GM19463 (cell line): ENCODE measurements at regions not wholly inside any gene's neighbourhood (a gene's known extent, or its start where the extent isn't known, plus 50 kb on each side); places are given as distances from the start of the nearest gene placed in this dataset.

Source experiments
- ATAC-seq: cut with Tn5 transposase; IDR thresholded peaks from one replicate; pipeline ENCODE4 v1.9.1; 2021; ENCODE audit warnings: mild to moderate bottlenecking, moderate library complexity; ENCODE audit not compliant: unreplicated experiment

DNA sequence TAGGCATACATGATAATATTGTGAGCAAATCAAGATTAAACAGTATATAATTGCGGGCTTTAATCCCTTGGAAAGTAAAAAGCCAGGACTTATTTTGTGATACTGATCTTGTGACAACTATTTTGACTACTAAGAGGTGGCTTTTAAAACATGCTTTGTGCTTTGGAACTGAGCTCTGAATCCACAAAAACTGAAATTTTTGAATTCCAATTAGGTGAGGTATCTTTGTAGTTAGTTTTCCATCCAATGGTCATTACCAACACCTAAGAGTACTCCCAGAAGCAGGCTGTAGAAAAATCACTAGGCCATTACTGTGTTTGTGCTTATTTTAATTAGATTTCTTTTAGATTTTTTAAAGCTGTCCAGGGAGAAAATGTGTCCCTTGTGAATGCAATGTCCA, 559.5 kb upstream of the WWC1 start:
- no peak for ATAC-seq

DNA sequence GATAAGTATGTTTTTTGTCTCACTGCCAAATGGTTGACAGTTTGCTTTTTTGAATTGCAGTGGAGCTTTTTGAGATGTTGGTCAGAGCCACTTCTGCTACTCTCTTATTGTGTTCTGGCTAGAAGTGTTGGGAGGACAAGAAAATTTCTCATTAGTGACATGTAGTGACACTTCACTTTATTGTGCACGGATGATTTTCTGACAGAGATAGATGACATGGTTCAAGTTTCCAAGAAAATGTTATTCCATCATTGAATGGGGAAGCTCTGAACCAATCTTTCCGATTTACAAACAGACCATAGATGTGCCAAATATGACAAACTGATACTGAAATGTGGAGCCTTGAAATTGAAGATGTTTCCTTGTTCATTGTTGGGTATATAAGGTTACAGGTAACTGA, 558.9 kb upstream of the WWC1 start:
- no peak for ATAC-seq

GRCh38 chr5:167736992-167737391, 554.5 kb upstream of the WWC1 start:
- no peak for ATAC-seq

- no peak for ATAC-seq
Measured at GRCh38 chr5:167743695-167744464, 547.6 kb upstream of the WWC1 start.

GRCh38 chr5:167745868-167746267, 545.6 kb upstream of the WWC1 start:
- no peak for ATAC-seq

GRCh38 chr5:167750586-167750985, 540.9 kb upstream of the WWC1 start:
- no peak for ATAC-seq

DNA sequence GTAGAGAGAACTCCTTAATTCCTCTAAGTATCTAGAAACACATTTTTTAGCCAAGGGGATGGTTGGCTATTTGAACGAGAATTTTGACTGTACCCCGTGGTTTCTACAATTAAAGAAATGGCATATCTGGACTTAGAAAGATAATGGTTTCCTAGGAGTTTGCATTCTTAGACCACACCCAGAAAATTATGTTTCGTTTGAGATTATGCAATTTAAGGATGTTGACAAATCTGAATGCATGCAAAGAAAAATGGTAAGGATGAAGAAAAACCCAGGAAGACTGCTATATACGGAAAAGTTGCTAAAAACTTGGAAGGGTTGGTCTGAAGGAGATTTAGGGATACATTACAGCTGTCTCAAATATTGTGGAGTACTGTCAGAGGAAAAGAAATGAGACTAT, 538.5 kb upstream of the WWC1 start:
- ATAC-seq: no peak

GRCh38 chr5:167753725-167754490, 537.5 kb upstream of the WWC1 start:
- no peak for ATAC-seq

DNA sequence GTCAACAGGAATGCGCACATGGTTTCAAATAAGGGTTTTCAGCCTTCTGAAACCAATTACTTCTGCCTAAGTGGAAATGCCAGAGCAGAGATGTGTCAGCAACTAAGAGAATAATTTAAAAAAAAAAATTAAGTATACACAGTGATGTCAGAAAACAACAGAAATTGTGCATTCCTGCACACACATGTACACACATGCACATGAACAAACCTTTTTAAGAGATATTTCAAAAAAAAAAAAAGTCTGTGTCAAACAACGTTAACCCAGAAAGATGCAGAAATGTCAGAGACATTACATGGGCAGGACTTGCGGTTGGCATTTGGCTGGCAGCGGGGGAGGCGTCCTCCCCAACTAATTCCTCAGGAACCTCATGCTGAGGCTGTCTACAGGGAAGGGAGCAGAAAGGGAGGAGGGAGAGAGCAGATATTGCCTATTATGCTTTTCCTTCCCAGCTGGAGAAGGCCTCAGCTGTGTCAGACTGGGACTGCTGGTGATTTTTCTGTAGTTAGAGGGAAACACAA, 536.9 kb upstream of the WWC1 start:
- no peak for ATAC-seq

DNA sequence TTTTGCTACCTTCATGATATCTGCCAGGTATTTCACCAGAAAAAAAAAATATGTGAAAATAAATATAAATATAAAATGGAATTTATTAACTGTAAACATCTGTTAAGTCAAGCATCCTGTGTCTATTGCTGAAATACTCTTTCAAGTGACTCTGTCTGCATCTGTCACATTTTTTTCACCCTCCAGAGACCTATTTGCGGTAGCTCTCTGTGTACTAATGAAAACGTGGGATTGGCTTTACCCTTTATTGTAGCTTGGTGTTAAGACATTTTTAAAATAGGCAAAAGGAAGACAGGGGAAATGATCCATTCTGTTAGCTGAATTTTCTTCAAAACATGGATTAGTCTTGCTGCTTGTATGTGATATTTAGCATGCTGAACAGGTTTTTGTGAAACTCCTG, 536.0 kb upstream of the WWC1 start:
- ATAC-seq: no peak

DNA sequence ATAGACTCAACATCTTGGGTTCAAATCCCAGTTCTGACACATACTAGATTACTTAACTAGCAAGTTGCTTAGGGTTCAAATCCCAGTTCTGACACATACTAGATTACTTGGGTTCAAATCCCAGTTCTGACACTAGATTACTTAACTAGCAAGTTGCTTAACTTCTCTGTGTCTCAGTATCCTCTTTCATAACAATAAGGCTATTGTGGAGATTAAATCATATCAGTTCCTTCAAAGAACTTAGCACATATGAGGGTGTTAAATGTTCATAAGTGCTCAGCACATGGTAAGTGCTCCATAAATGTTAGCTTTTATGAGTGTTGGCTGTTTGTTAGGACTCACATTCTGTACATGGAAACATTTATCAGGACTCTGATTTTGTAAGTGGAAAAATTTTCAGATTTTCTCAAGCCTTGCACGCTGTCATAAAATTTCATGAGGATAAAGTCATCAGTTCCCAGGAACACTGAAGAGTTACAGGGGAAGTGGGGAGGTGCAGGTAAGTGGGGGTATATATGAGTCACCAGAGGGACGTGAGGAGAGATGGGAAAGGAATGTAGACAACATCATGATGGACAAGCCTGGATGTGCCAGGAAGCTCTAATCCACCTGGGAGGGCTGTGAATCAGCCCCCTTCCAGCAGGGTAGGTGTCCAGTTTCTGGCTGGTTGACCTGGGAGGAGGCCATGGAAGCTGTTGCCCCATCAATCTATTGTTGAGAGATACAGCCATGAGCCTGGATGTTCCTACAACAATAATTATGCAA, 532.2 kb upstream of the WWC1 start:
- ATAC-seq: no peak

- ATAC-seq: no peak
Measured at GRCh38 chr5:167763772-167764171, 527.7 kb upstream of the WWC1 start.

- no peak for ATAC-seq
Measured at GRCh38 chr5:167764641-167765289, 526.7 kb upstream of the WWC1 start.

GRCh38 chr5:167765352-167765751, 526.1 kb upstream of the WWC1 start:
- no peak for ATAC-seq

DNA sequence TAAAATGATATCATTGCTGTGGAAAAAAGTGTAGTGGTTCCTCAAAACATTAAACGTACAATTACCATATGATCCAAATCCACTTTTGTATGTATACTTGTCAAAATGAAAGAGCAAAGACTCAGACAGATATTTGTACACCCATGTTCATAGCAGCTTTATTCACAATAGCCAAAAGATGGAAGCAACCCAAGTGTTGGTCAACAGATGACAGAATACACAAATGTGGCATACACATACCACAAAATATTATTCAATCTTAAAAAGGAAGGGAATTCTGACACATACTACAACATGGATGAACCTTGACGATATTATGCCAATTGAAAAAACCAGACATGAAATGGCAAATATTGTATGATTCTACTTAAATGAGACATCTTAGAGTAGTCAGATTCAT, 524.5 kb upstream of the WWC1 start:
- ATAC-seq: no peak

- no peak for ATAC-seq
Measured at GRCh38 chr5:167767795-167768194, 523.6 kb upstream of the WWC1 start.

GRCh38 chr5:167769846-167770413, 521.5 kb upstream of the WWC1 start:
- ATAC-seq: no peak

GRCh38 chr5:167770461-167770860, 521.0 kb upstream of the WWC1 start:
- ATAC-seq: no peak

- ATAC-seq: no peak
Measured at GRCh38 chr5:167771571-167771970, 519.9 kb upstream of the WWC1 start.

- no peak for ATAC-seq
Measured at GRCh38 chr5:167773668-167774301, 517.7 kb upstream of the WWC1 start.
